GM12874 (cell line): ENCODE measurements at regions not wholly inside any gene's neighbourhood (a gene's known extent, or its start where the extent isn't known, plus 50 kb on each side); places are given as distances from the start of the nearest gene placed in this dataset.

ENCODE experiments used
- TF ChIP-seq, protein P1 (sequence below): IDR thresholded peaks from 2 replicates; pipeline ENCODE4 v1.5.1; 2011; ENCODE audit warnings: low read depth, mild to moderate bottlenecking, control low read depth, low read length, moderate library complexity; ENCODE audit not compliant: insufficient read depth

DNA sequence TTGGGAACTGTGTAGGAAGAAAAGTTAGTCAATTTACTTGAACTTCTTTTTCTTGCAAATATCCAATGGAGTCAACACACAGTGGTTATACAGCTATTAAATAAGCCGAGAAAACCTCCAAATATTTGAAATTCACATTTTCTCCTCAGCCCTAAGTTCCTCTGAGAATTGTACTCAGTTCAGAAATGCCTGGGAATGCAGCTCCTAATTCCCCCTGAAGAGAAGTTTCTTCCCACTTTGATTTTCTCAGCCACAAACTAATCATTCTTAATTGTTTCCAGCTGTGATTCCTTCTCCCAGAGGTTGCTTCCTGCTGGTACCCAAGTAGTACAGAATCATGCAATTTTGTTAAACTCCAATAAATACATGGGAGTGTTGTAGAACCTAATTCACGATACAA is 246.1 kb upstream of the MIR17HG start:
- TF ChIP-seq, protein P1, sequence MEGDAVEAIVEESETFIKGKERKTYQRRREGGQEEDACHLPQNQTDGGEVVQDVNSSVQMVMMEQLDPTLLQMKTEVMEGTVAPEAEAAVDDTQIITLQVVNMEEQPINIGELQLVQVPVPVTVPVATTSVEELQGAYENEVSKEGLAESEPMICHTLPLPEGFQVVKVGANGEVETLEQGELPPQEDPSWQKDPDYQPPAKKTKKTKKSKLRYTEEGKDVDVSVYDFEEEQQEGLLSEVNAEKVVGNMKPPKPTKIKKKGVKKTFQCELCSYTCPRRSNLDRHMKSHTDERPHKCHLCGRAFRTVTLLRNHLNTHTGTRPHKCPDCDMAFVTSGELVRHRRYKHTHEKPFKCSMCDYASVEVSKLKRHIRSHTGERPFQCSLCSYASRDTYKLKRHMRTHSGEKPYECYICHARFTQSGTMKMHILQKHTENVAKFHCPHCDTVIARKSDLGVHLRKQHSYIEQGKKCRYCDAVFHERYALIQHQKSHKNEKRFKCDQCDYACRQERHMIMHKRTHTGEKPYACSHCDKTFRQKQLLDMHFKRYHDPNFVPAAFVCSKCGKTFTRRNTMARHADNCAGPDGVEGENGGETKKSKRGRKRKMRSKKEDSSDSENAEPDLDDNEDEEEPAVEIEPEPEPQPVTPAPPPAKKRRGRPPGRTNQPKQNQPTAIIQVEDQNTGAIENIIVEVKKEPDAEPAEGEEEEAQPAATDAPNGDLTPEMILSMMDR = no peak

DNA sequence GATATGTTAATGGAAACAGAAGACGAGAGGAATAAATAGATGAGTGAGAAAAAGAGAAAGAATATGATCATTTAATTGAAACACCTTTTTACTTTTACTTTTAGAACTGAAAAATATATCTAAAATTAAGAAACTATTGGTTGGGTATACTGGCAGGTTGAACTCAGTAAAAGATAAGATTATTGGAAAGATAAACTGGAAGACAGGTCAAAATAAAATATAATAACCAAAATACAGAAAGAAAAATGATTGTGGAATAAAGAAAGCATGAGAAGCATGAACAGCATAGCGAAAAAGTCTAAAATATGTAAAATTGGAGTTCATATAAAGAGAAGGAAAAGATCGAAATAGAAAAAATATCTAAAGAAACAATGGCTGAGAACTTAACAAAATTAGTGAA is 242.2 kb upstream of the MIR17HG start:
- TF ChIP-seq, protein P1 = no peak

DNA sequence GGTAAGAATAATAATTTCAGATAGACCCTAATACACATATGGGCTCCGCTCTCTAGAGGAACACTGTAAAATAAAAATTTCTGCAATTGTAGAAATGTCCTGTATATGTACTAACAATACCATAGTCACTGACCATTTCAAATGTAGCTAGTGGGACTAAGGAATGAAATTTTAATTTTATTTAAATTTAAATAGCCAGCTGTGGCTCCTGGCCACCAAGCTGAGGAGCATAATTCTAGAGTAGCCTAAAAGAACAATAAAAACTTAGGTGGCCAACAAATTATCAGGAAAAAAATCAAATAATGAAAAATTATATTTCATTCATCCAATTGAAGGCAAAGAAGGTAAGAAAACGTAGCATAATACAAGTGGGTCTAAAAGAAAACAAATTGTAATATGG is 240.9 kb upstream of the MIR17HG start:
- TF ChIP-seq, protein P1 = no peak

DNA sequence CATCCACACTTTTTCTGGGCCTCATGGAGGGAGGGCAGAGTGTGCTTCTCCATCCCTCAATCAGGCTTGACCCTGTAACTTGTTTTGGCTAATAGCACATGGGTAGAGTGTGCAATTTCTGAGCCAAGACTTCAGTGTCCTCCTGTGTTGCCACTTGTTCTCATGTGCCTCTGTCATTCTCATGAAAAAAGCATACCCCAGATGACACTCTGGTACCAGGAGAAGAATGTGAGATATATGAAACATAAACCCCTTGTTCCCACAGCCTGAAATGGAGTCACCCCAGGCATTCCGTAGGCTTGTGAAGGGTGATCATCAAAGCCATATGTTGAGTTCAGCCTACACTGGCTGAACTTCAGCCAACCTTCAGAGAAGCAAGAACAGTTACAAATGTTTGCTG is 239.2 kb upstream of the MIR17HG start:
- TF ChIP-seq, protein P1 = no peak

DNA sequence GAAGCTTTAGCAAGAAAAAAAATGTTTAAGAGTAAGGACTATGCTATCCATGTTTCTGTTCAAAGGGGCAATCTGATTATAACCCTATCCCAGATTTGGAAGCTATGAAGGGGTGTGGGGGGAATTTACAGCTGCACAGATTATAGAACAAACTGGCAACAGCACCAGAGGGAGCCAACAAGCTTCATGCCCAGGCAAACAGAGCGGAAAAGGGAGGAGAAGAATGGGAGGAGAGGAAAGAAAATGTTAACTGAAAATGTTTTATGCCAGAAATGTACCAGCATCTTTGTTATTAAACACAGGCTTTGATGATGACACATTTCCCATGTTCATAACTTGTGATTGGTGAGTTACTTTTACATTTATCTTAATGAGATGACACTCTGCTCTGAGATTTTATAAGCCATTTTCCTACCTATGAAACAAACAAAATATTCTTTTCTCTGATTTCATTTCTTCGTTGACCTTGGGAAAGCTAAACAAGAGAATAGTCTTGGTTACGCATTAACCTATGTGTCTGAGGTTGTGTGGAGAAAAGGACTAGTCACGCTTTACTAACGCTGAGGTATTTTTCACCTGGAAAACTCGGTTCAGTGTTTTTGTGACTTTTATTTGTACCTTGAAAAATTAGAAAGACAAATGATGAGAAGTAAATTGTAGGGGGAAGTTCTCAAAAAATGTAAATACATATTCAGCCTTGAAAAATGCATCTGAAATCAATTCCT is 235.8 kb upstream of the MIR17HG start:
- TF ChIP-seq, protein P1 = no peak

DNA sequence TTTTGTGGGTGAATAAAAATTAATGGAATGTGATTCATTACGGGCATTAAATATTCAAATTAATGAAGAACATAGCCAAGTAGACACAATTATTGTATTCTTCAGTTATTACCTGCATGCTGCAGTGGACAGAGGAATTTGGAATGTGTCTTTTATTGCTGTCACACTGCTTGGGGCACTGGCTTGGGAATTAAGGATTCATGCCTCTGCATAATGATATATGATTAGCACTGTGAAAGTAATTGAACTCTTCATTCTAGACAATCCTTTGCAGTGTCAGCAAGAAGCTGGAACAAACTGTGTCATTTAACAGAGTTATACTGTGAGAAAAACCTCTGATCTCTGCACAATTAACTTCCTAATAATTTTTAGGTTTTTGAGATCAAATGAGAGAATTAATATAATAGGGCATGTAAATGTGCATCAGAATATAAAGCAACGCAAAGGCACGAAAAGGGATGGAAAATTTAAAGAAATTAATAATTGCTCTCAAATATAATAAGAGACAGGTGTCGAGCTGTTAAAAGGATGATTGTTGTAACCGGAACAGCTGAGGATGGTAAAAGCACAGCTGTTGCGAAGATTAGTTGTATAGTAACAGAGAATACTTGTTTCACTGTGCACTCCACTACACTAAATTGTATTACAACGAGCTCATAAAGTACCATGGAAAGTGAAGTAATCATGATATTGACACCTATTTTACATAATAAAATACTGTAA is 235.1 kb upstream of the MIR17HG start:
- TF ChIP-seq, protein P1 = no peak

DNA sequence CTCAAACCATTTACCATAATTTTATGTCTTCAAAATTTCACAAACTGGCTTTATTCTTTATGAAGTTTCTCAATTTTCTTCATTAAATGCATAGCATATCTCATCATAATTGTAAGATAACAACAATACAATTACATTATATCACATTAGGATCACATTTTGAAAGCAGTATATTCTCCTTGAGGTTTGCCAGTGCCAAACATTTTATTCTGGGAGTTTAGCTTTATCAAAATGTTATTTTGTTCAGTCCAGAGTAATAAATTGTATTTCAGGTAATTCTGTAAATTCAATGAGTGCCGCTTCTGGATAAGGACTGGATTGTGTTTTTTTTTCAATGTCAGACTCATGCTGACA is 234.6 kb upstream of the MIR17HG start:
- TF ChIP-seq, protein P1 = no peak
